GDM1 (cell line): ENCODE measurements at regions not wholly inside any gene's neighbourhood (a gene's known extent, or its start where the extent isn't known, plus 50 kb on each side); places are given as distances from the start of the nearest gene placed in this dataset.

Experiments used
- DNase-seq: peaks from one replicate; lab custom pipeline; 2025; lab: John Stamatoyannopoulos, UW

- no peak for DNase-seq
These were observed 1043.0 kb upstream of the POU3F3 start for GRCh38 chr2:103810875-103811274.

DNA sequence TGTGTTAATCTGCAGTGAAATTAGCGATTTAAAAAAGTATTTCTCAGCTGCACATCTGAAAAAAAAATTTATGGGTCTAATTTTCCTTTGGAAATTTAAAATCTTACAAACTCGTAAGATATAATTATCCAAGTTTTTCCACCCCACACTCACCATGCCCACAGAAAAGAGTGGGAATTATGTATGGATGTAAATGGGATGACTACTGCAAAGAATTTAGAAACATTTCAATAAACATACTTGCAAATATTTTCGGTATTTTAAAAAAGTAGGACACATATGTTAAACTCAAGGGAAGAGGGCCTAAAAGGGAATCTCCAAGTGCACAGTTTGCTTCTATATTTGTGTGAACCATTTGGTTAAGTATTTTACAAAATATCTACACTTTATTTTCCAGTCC is 1039.9 kb upstream of the POU3F3 start:
- no peak for DNase-seq

GRCh38 chr2:103815731-103816130 is 1038.2 kb upstream of the POU3F3 start:
- no peak for DNase-seq

DNA sequence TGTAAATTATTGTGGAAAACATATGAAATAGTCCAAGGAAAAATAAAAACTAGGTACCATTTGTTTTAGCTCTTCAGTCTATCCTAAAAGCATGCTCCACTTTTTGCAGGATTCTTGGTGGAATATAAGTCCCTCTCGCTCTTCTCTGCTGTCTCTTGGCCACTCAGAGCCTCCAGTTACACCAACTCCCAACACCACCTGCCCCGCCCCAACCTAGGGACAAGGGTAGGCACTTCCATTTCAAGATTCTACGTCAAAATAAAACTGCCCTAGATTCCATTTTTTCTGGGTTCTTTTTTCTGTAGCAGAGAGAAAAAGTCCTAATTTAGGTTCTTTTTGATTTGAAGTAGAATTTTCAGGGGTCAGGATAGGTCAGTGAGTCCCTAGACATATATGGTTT is 1036.2 kb upstream of the POU3F3 start:
- DNase-seq, result no peak

DNA sequence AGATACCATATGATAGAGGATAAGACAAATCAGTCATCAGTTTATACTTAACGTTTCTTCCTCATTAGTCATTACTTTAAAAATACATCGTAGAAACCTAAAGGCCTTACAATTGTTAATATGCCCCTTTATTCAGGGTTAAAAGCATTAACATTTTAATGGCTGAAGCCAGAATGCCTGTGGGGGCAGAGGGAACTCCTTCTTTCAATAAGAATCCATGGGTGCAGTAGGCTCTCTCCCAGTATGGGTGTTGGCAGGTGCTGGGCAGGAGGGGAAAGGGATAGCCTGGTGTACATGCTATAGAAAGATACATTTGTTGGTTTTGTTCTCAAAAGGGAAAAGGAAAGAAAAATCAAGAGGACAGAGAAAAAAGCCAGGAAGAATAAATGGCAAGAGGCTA is 1035.7 kb upstream of the POU3F3 start:
- DNase-seq, result no peak

DNA sequence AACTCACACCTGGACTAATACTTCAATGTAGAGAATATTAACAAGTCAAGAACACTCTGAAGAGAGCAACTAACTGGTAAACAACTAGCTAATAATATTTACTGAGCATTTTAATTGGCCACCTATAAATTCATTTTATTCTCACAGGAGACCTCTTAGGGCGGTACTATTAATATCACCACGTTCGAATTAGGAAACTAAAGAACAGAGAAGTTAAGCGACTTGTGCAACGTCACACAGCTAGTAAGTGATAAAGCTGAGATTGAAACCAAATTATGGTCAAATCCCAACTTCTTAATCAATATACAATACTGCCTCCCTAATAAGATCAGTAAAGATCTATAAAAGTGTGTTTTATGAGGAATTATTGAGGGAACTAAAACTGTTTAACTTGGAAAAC is 1034.3 kb upstream of the POU3F3 start:
- no peak for DNase-seq

GRCh38 chr2:103823847-103824246 is 1030.1 kb upstream of the POU3F3 start:
- no peak for DNase-seq

DNA sequence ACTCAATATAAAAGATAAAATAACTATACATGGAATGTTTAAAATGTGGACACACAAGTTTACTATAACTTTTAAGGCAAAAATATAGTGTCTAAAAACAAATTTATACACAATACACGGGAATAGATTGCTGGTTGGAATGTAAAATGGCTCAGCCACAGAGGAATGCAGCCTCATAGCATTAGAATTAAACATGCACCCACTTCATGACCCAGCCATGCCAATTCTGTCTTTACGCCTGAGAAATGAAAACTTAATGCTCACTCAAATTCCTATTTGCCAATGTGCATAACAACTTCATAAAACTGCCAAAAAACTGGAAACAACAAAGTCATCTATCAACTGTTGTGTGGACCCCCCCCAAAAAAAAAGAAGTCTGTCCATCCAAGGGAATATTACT is 1006.6 kb upstream of the POU3F3 start:
- DNase-seq, result no peak

GRCh38 chr2:103859238-103859637 is 994.7 kb upstream of the POU3F3 start:
- no peak for DNase-seq

GRCh38 chr2:103860016-103860415 is 993.9 kb upstream of the POU3F3 start:
- DNase-seq, result no peak

GRCh38 chr2:103868396-103868795 is 985.5 kb upstream of the POU3F3 start:
- DNase-seq, result no peak

DNA sequence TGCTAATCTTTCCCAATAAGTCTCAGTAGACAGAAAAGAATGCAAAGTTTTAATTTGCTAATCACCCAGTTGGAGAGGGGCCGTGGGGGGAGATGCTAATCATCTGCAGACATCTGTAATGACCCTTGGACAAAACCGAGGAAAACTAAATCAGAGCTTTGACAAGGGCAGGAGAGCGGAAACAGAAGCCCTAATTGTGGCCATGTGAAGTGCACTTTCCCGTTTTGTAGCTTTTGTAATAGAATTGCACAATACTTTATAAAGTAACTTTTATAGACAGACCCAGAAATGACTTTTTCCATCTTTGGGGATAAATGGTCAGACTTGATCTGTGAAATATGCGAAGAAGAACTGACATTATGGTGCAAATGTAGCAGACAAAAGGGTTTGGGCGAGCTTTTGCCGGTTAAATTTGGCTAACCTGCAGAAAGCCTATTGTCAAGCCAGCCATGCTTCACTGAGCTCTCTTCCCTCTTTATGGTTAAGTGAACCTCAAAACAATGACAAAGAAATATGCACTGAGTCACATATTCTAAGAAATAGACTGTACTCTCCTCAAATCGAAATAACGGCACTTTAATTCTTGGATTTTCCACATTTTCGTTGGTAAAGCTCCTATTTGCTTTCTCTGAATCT is 980.1 kb upstream of the POU3F3 start:
- no peak for DNase-seq

GRCh38 chr2:103875131-103875530 is 978.8 kb upstream of the POU3F3 start:
- DNase-seq, result no peak

GRCh38 chr2:103875531-103875930 is 978.4 kb upstream of the POU3F3 start:
- no peak for DNase-seq

- no peak for DNase-seq
These were observed 977.3 kb upstream of the POU3F3 start for GRCh38 chr2:103876611-103877010.

- DNase-seq, result no peak
These were observed 974.8 kb upstream of the POU3F3 start for GRCh38 chr2:103879101-103879500.

DNA sequence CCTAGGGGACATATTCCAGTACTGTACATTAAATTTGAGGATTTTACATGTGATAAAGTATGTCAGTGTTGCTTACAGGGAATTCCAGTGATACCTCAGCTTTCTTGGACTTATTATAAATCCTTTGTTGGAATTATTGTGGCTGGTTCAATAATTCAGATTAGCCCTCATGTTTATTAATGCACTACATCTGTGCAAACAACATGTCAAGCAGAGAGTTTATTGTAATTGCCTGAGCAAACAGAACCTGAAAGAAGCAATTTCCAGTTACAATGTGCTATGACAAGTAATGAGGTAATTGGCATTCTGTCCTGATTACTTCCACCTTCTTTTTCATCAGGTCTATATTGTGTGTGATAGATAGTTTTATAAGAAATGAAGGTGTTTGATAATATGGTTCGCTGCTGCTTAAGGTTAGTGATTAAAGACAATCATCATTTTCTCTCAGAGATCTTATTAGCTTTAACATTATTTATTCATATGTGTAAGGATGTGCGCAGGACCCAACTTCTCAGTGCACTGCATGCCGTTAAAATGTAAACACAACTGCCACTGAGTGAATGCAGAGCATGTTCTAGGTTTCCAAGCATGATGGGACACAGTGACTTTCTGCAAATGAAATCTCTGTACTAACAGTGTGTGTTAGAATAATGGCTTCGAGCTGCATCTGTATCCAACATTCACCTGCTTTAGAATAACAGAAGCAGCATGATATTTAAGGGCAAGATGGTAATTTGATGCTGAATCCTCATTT is 973.7 kb upstream of the POU3F3 start:
- no peak for DNase-seq

GRCh38 chr2:103887625-103888024 is 966.3 kb upstream of the POU3F3 start:
- DNase-seq, result no peak

DNA sequence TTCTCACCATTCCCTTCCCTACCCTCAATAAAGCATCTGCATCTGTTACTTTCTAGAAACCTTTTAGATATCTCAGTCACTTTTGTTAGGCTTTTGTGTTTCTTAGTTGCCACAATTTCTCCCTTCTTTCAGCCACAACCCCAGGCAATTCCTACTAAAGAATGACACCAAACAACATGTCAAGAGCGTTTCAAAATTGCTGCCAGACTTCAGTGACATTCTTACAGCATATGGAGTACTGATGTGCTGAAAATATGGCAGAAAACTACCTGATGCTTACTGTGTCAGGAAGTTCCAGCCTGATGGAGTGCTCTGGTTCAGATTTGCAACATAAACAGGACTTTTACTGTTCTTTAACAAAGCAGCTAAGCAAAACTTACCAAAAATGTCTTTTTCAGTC is 957.7 kb upstream of the POU3F3 start:
- DNase-seq, result no peak

GRCh38 chr2:103898561-103898960 is 955.4 kb upstream of the POU3F3 start:
- no peak for DNase-seq

- no peak for DNase-seq
These were observed 951.6 kb upstream of the POU3F3 start for GRCh38 chr2:103902347-103902746.

DNA sequence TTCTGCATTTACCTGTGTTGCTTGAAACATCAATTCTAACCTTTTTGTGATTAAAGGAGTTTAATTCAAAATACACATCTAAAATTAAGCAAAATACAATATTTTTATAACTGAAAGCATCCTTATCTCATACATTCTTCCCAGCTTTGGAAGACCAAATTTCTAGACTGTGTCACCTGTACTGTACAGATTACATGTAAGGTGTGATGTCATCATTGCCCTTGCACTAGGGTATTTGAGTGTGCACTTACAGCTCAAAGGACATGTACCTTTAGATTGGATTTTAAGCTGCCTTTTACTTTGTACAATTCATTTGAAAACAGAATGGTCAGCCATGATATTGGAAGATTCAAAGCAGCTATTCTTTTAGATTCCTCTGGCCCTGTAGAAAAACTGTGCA is 932.8 kb upstream of the POU3F3 start:
- no peak for DNase-seq

DNA sequence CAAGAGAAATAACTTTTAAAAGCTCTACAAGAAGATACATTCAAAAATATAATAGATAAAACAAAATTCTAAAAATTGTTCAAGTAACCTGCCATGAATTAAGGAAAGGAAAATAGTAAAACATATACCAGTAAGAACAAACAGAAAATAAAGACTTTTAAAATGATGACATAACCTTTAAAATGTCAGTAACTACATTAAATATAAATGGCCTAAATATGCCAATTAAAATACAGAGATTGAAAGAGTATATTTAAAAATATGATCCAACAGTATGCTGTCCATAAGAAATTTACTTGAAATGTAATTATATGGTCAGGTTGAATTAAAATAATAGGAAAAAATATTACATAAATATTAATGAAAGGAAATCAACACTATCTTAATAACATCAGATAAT is 911.7 kb upstream of the POU3F3 start:
- no peak for DNase-seq

GRCh38 chr2:103945083-103945482 is 908.8 kb upstream of the POU3F3 start:
- no peak for DNase-seq
